ENCODE measurements at regions not wholly inside any gene's neighbourhood (a gene's known extent, or its start where the extent isn't known, plus 50 kb on each side); places are given as distances from the start of the nearest gene placed in this dataset.

- DNase-seq (ENCODE audit: low read depth in 3 of 3): no peak
Measured at GRCh38 chr2:234339011-234339410, 157.9 kb downstream of the ARL4C start.

GRCh38 chr2:234335661-234336228 is 161.1 kb downstream of the ARL4C start:
- DNase-seq (ENCODE audit: low read depth in 3 of 3): peak in 1 of 3 donors; percentile 31

GRCh38 chr2:234334756-234335155 is 162.1 kb downstream of the ARL4C start:
- DNase-seq (ENCODE audit: low read depth in 3 of 3): no peak

GRCh38 chr2:234334151-234334550 is 162.7 kb downstream of the ARL4C start:
- DNase-seq (ENCODE audit: low read depth in 3 of 3): no peak

- DNase-seq (ENCODE audit: low read depth in 3 of 3): no peak
Measured at GRCh38 chr2:234333168-234334130, 163.4 kb downstream of the ARL4C start.

- no peak for DNase-seq (ENCODE audit: low read depth in 3 of 3)
Measured at GRCh38 chr2:234331966-234332365, 164.9 kb downstream of the ARL4C start.

- no peak for DNase-seq (ENCODE audit: low read depth in 3 of 3)
Measured at GRCh38 chr2:234331566-234331965, 165.3 kb downstream of the ARL4C start.

- DNase-seq (ENCODE audit: low read depth in 3 of 3): no peak
Measured at GRCh38 chr2:234330902-234331301, 166.0 kb downstream of the ARL4C start.

GRCh38 chr2:234329202-234329960 is 167.5 kb downstream of the ARL4C start:
- no peak for DNase-seq (ENCODE audit: low read depth in 3 of 3)

- no peak for DNase-seq (ENCODE audit: low read depth in 3 of 3)
Measured at GRCh38 chr2:234328444-234328990, 168.4 kb downstream of the ARL4C start.

GRCh38 chr2:234326694-234327093 is 170.2 kb downstream of the ARL4C start:
- DNase-seq (ENCODE audit: low read depth in 3 of 3): no peak

GRCh38 chr2:234324116-234324515 is 172.8 kb downstream of the ARL4C start:
- DNase-seq (ENCODE audit: low read depth in 3 of 3): no peak

- no peak for DNase-seq (ENCODE audit: low read depth in 3 of 3)
Measured at GRCh38 chr2:234322766-234323465, 174.0 kb downstream of the ARL4C start.

GRCh38 chr2:234320066-234320465 is 176.8 kb downstream of the ARL4C start:
- DNase-seq (ENCODE audit: low read depth in 3 of 3): no peak

GRCh38 chr2:234318361-234318760 is 178.5 kb downstream of the ARL4C start:
- no peak for DNase-seq (ENCODE audit: low read depth in 3 of 3)

GRCh38 chr2:234313558-234313957 is 183.3 kb downstream of the ARL4C start:
- DNase-seq (ENCODE audit: low read depth in 3 of 3): no peak

GRCh38 chr2:234310166-234310565 is 186.7 kb downstream of the ARL4C start:
- no peak for DNase-seq (ENCODE audit: low read depth in 3 of 3)

GRCh38 chr2:234309431-234309830 is 187.4 kb downstream of the ARL4C start:
- DNase-seq (ENCODE audit: low read depth in 3 of 3): no peak

- DNase-seq (ENCODE audit: low read depth in 3 of 3): peak; percentile 47 to 73 (median 56)
Measured at GRCh38 chr2:234308813-234309195, 188.1 kb downstream of the ARL4C start.

- DNase-seq (ENCODE audit: low read depth in 3 of 3): no peak
Measured at GRCh38 chr2:234308073-234308812, 188.6 kb downstream of the ARL4C start.
